NCI-H226 (cell line): ENCODE measurements at regions not wholly inside any gene's neighbourhood (a gene's known extent, or its start where the extent isn't known, plus 50 kb on each side); places are given as distances from the start of the nearest gene placed in this dataset.
A peak's percentile ranks its signal among the peaks of the same experiment; 100 is the strongest.
"Not testable (repeated sequence)": the region's sequence is repeated elsewhere in the genome, so short reads cannot be mapped to it uniquely, and the experiment has no call there.

Experiments used
- DNase-seq: peaks from one replicate; pipeline ENCODE4 v3.0.0-alpha.2; 2015

- DNase-seq = no peak
Measured at GRCh38 chr2:195569255-195569654, 87.8 kb upstream of the SLC39A10 start.

- not testable (repeated sequence) for DNase-seq
Measured at GRCh38 chr2:195564625-195565135, 92.3 kb upstream of the SLC39A10 start.

GRCh38 chr2:195563857-195564512 lies 93.0 kb upstream of the SLC39A10 start:
- peak; percentile 80 for DNase-seq

- no peak for DNase-seq
Measured at GRCh38 chr2:195562570-195563566, 94.2 kb upstream of the SLC39A10 start.

GRCh38 chr2:195561116-195561921 lies 95.7 kb upstream of the SLC39A10 start:
- DNase-seq = peak; percentile 90

GRCh38 chr2:195560209-195560895 lies 96.7 kb upstream of the SLC39A10 start:
- DNase-seq = no peak

- DNase-seq = peak; percentile 62
Measured at GRCh38 chr2:195559431-195559914, 97.6 kb upstream of the SLC39A10 start.

GRCh38 chr2:195555971-195556370 lies 101.1 kb upstream of the SLC39A10 start:
- no peak for DNase-seq

- DNase-seq = no peak
Measured at GRCh38 chr2:195552581-195552980, 104.4 kb upstream of the SLC39A10 start.

- no peak for DNase-seq
Measured at GRCh38 chr2:195548198-195548940, 108.7 kb upstream of the SLC39A10 start.

GRCh38 chr2:195547268-195547840 lies 109.7 kb upstream of the SLC39A10 start:
- DNase-seq = not testable (repeated sequence)

GRCh38 chr2:195545811-195546210 lies 111.2 kb upstream of the SLC39A10 start:
- DNase-seq = no peak

- peak; percentile 90 for DNase-seq
Measured at GRCh38 chr2:195543902-195544894, 112.8 kb upstream of the SLC39A10 start.

- no peak for DNase-seq
Measured at GRCh38 chr2:195543063-195543462, 114.0 kb upstream of the SLC39A10 start.

- DNase-seq = no peak
Measured at GRCh38 chr2:195542067-195542466, 115.0 kb upstream of the SLC39A10 start.

- DNase-seq = no peak
Measured at GRCh38 chr2:195538937-195539336, 118.1 kb upstream of the SLC39A10 start.

GRCh38 chr2:195537811-195538210 lies 119.2 kb upstream of the SLC39A10 start:
- DNase-seq = no peak

- DNase-seq = no peak
Measured at GRCh38 chr2:195536906-195537305, 120.1 kb upstream of the SLC39A10 start.

- DNase-seq = no peak
Measured at GRCh38 chr2:195535911-195536522, 121.0 kb upstream of the SLC39A10 start.
